ENCODE measurements at regions not wholly inside any gene's neighbourhood (a gene's known extent, or its start where the extent isn't known, plus 50 kb on each side); places are given as distances from the start of the nearest gene placed in this dataset.
"Not testable (repeated sequence)": the region's sequence is repeated elsewhere in the genome, so short reads cannot be mapped to it uniquely, and the experiment has no call there.

- no peaks in the 10 kb centered on the region for H4K20me1 ChIP-seq (ENCODE audit: control insufficient read depth, insufficient read depth, low read depth, low read length)
- H3K36me3 ChIP-seq (ENCODE audit: control insufficient read depth, low read length): no peaks in the 10 kb centered on the region
- peaks cover 11% of the 10 kb centered on the region; the same call in 1 of the 2 replicates for H3K9me3 ChIP-seq (ENCODE audit: control insufficient read depth, insufficient read depth, low read length)
- H3K27ac ChIP-seq (ENCODE audit: low read depth, low read length): no peak overlapping the region
- H3K4me2 ChIP-seq (ENCODE audit: low read length): no peak overlapping the region
- no peaks in the 10 kb centered on the region for H3K9me2 ChIP-seq (replicated peaks; ENCODE audit: control insufficient read depth, low read length)
- H3K4me3 ChIP-seq (ENCODE audit: low read length): no peak overlapping the region
- H3K4me1 ChIP-seq (ENCODE audit: control insufficient read depth, low read length): no peaks in the 10 kb centered on the region
- H3F3A ChIP-seq (ENCODE audit: control insufficient read depth, insufficient read depth): no peaks in the 10 kb centered on the region
- H3K79me2 ChIP-seq (ENCODE audit: control insufficient read depth, low read length): no peaks in the 10 kb centered on the region
- TF ChIP-seq CTCF (IDR thresholded peaks at IDR 0.05; ENCODE audit: low read depth, low read length, poor library complexity, severe bottlenecking): no peak
- TF ChIP-seq EZH2phosphoT487 (IDR thresholded peaks at IDR 0.05; ENCODE audit: borderline replicate concordance, low read length): no peak
- H3K27me3 ChIP-seq (ENCODE audit: control insufficient read depth, low read length): no peaks in the 10 kb centered on the region
Measured at GRCh38 chr10:42149722-42150427, 488.5 kb downstream of the ZNF33B start.

GRCh38 chr10:42149027-42149700 lies 489.2 kb downstream of the ZNF33B start:
- Histone ChIP-seq H3K36me3 (ENCODE audit: control insufficient read depth, low read length) (no peaks in the 10 kb centered on the region), H3K79me2 (ENCODE audit: control insufficient read depth, low read length) (no peaks in the 10 kb centered on the region), H3K4me1 (ENCODE audit: control insufficient read depth, low read length) (no peaks in the 10 kb centered on the region), H3K4me3 (ENCODE audit: low read length) (no peak overlapping the region), H3K4me2 (ENCODE audit: low read length) (no peak overlapping the region), H3K9me3 (ENCODE audit: control insufficient read depth, insufficient read depth, low read length) (peaks cover 11% of the 10 kb centered on the region; the same call in 1 of the 2 replicates), H3K27ac (ENCODE audit: low read depth, low read length) (no peak overlapping the region), H3K9me2 (replicated peaks; ENCODE audit: control insufficient read depth, low read length) (no peaks in the 10 kb centered on the region), H4K20me1 (ENCODE audit: control insufficient read depth, insufficient read depth, low read depth, low read length) (no peaks in the 10 kb centered on the region), H3F3A (ENCODE audit: control insufficient read depth, insufficient read depth) (no peaks in the 10 kb centered on the region), H3K27me3 (ENCODE audit: control insufficient read depth, low read length) (no peaks in the 10 kb centered on the region)
- TF ChIP-seq EZH2phosphoT487 (IDR thresholded peaks at IDR 0.05; ENCODE audit: borderline replicate concordance, low read length) (no peak), CTCF (IDR thresholded peaks at IDR 0.05; ENCODE audit: low read depth, low read length, poor library complexity, severe bottlenecking) (no peak)

GRCh38 chr10:42146165-42146564 lies 492.2 kb downstream of the ZNF33B start:
- peaks cover 11% of the 10 kb centered on the region; the same call in 1 of the 2 replicates for H3K9me3 ChIP-seq (ENCODE audit: control insufficient read depth, insufficient read depth, low read length)
- not testable (repeated sequence) for H3K79me2 ChIP-seq (ENCODE audit: control insufficient read depth, low read length); H3K4me3 ChIP-seq (ENCODE audit: low read length); H3K4me2 ChIP-seq (ENCODE audit: low read length); H3F3A ChIP-seq (ENCODE audit: control insufficient read depth, insufficient read depth); H3K4me1 ChIP-seq (ENCODE audit: control insufficient read depth, low read length); H3K36me3 ChIP-seq (ENCODE audit: control insufficient read depth, low read length); H3K27me3 ChIP-seq (ENCODE audit: control insufficient read depth, low read length); H3K9me2 ChIP-seq (replicated peaks; ENCODE audit: control insufficient read depth, low read length); H3K27ac ChIP-seq (ENCODE audit: low read depth, low read length); H4K20me1 ChIP-seq (ENCODE audit: control insufficient read depth, insufficient read depth, low read depth, low read length)

GRCh38 chr10:42138023-42138422 lies 500.3 kb downstream of the ZNF33B start:
- not testable (repeated sequence) for H3K4me1 ChIP-seq (ENCODE audit: control insufficient read depth, low read length); H3K27ac ChIP-seq (ENCODE audit: low read depth, low read length); H3F3A ChIP-seq (ENCODE audit: control insufficient read depth, insufficient read depth); H3K4me3 ChIP-seq (ENCODE audit: low read length); H4K20me1 ChIP-seq (ENCODE audit: control insufficient read depth, insufficient read depth, low read depth, low read length); H3K9me2 ChIP-seq (replicated peaks; ENCODE audit: control insufficient read depth, low read length); H3K36me3 ChIP-seq (ENCODE audit: control insufficient read depth, low read length); H3K79me2 ChIP-seq (ENCODE audit: control insufficient read depth, low read length); H3K27me3 ChIP-seq (ENCODE audit: control insufficient read depth, low read length); H3K4me2 ChIP-seq (ENCODE audit: low read length); H3K9me3 ChIP-seq (ENCODE audit: control insufficient read depth, insufficient read depth, low read length)
